MG63 (cell line): ENCODE measurements at regions not wholly inside any gene's neighbourhood (a gene's known extent, or its start where the extent isn't known, plus 50 kb on each side); places are given as distances from the start of the nearest gene placed in this dataset.

Source experiments
- DNase-seq: peaks from one replicate; pipeline ENCODE4 v3.0.0-alpha.2; 2020
- H3K27me3 ChIP-seq: fragments of 250-450 bp; sonication (Bioruptor Pico); 2 replicates; pipeline ENCODE4 v1.5.1; 2020; ENCODE audit warnings: mild to moderate bottlenecking, moderate library complexity
- H3K36me3 ChIP-seq: fragments of 250-450 bp; sonication (Bioruptor Pico); 2 replicates; pipeline ENCODE4 v1.5.1; 2020; ENCODE audit warnings: mild to moderate bottlenecking, moderate library complexity
- H3K4me3 ChIP-seq: fragments of 250-450 bp; sonication (Bioruptor Pico); 2 replicates; pipeline ENCODE4 v1.5.1; 2020; ENCODE audit warnings: mild to moderate bottlenecking, moderate library complexity
- H3K9me3 ChIP-seq: fragments of 250-450 bp; sonication (Bioruptor Pico); 2 replicates; pipeline ENCODE4 v1.5.1; 2020; ENCODE audit warnings: mild to moderate bottlenecking, moderate library complexity

GRCh38 chr17:11105141-11105540, 135.9 kb upstream of the SHISA6 start:
- Histone ChIP-seq H3K4me3 (no peak overlapping the region), H3K27me3 (no peaks in the 10 kb centered on the region), H3K9me3 (no peaks in the 10 kb centered on the region), H3K36me3 (no peaks in the 10 kb centered on the region)
- DNase-seq = no peak

- H3K36me3 ChIP-seq = no peaks in the 10 kb centered on the region
- H3K27me3 ChIP-seq = no peaks in the 10 kb centered on the region
- H3K9me3 ChIP-seq = no peaks in the 10 kb centered on the region
- H3K4me3 ChIP-seq = no peak overlapping the region
- no peak for DNase-seq
Measured at GRCh38 chr17:11097121-11097520, 143.9 kb upstream of the SHISA6 start.

- no peak for DNase-seq
- H3K9me3 ChIP-seq = no peaks in the 10 kb centered on the region
- H3K4me3 ChIP-seq = no peak overlapping the region
- no peaks in the 10 kb centered on the region for H3K36me3 ChIP-seq
- no peaks in the 10 kb centered on the region for H3K27me3 ChIP-seq
Measured at GRCh38 chr17:11094331-11094730, 146.7 kb upstream of the SHISA6 start.

GRCh38 chr17:11086646-11087340, 154.2 kb upstream of the SHISA6 start:
- H3K27me3 ChIP-seq = 0 out of 2 replicates have a peak, but pooled peaks cover 2% of the 10 kb centered on the region
- DNase-seq = no peak
- H3K4me3 ChIP-seq = no peak overlapping the region
- H3K9me3 ChIP-seq = no peaks in the 10 kb centered on the region
- no peaks in the 10 kb centered on the region for H3K36me3 ChIP-seq

- no peak for DNase-seq
- Histone ChIP-seq H3K27me3 (0 out of 2 replicates have a peak, but pooled peaks cover 2% of the 10 kb centered on the region), H3K9me3 (no peaks in the 10 kb centered on the region), H3K36me3 (no peaks in the 10 kb centered on the region), H3K4me3 (no peak overlapping the region)
Measured at GRCh38 chr17:11082559-11082958, 158.5 kb upstream of the SHISA6 start.

- H3K4me3 ChIP-seq = no peak overlapping the region
- no peaks in the 10 kb centered on the region for H3K9me3 ChIP-seq
- no peaks in the 10 kb centered on the region for H3K36me3 ChIP-seq
- no peak for DNase-seq
- H3K27me3 ChIP-seq = 0 out of 2 replicates have a peak, but pooled peaks cover 2% of the 10 kb centered on the region
Measured at GRCh38 chr17:11081342-11081741, 159.7 kb upstream of the SHISA6 start.

- no peaks in the 10 kb centered on the region for H3K9me3 ChIP-seq
- no peak for DNase-seq
- H3K36me3 ChIP-seq = no peaks in the 10 kb centered on the region
- H3K4me3 ChIP-seq = no peak overlapping the region
- peaks cover 2% of the 10 kb centered on the region; the same call in 1 of the 2 replicates for H3K27me3 ChIP-seq
Measured at GRCh38 chr17:11077673-11078072, 163.3 kb upstream of the SHISA6 start.

GRCh38 chr17:11074451-11074850, 166.6 kb upstream of the SHISA6 start:
- Histone ChIP-seq H3K27me3 (no peaks in the 10 kb centered on the region; the same call in 1 of the 2 replicates), H3K9me3 (no peaks in the 10 kb centered on the region), H3K4me3 (no peak overlapping the region), H3K36me3 (no peaks in the 10 kb centered on the region)
- DNase-seq = no peak

- H3K36me3 ChIP-seq = no peaks in the 10 kb centered on the region
- DNase-seq = no peak
Measured at GRCh38 chr17:11056926-11057325, 184.1 kb upstream of the SHISA6 start.

GRCh38 chr17:11053846-11054245, 187.2 kb upstream of the SHISA6 start:
- Histone ChIP-seq H3K4me3 (no peak overlapping the region), H3K36me3 (no peaks in the 10 kb centered on the region), H3K9me3 (no peaks in the 10 kb centered on the region), H3K27me3 (no peaks in the 10 kb centered on the region)
- no peak for DNase-seq

More at GRCh38 chr17:11056926-11057325, 184.1 kb upstream of the SHISA6 start:
- H3K27me3 ChIP-seq = no peaks in the 10 kb centered on the region
- H3K9me3 ChIP-seq = peaks cover 5% of the 10 kb centered on the region; the same call in 1 of the 2 replicates
- H3K4me3 ChIP-seq = no peak overlapping the region

- Histone ChIP-seq H3K36me3 (no peaks in the 10 kb centered on the region), H3K9me3 (no peaks in the 10 kb centered on the region), H3K4me3 (no peak overlapping the region), H3K27me3 (no peaks in the 10 kb centered on the region)
- no peak for DNase-seq
Measured at GRCh38 chr17:11049539-11049938, 191.5 kb upstream of the SHISA6 start.

GRCh38 chr17:11047228-11047627, 193.8 kb upstream of the SHISA6 start:
- DNase-seq = no peak
- Histone ChIP-seq H3K36me3 (no peaks in the 10 kb centered on the region), H3K9me3 (no peaks in the 10 kb centered on the region), H3K4me3 (no peak overlapping the region), H3K27me3 (no peaks in the 10 kb centered on the region)

GRCh38 chr17:11039342-11039741, 201.5 kb upstream of the PIRT start:
- Histone ChIP-seq H3K9me3 (no peaks in the 10 kb centered on the region), H3K36me3 (no peaks in the 10 kb centered on the region), H3K4me3 (no peak overlapping the region), H3K27me3 (no peaks in the 10 kb centered on the region)
- no peak for DNase-seq

GRCh38 chr17:11035681-11036080, 197.8 kb upstream of the PIRT start:
- H3K4me3 ChIP-seq = no peak overlapping the region
- no peak for DNase-seq
- H3K9me3 ChIP-seq = 0 out of 2 replicates have a peak, but pooled peaks cover 2% of the 10 kb centered on the region
- H3K27me3 ChIP-seq = no peaks in the 10 kb centered on the region
- H3K36me3 ChIP-seq = no peaks in the 10 kb centered on the region

GRCh38 chr17:11031787-11032186, 193.9 kb upstream of the PIRT start:
- Histone ChIP-seq H3K36me3 (no peaks in the 10 kb centered on the region), H3K27me3 (no peaks in the 10 kb centered on the region), H3K4me3 (no peak overlapping the region), H3K9me3 (0 out of 2 replicates have a peak, but pooled peaks cover 2% of the 10 kb centered on the region)
- DNase-seq = no peak

GRCh38 chr17:11029791-11030190, 191.9 kb upstream of the PIRT start:
- Histone ChIP-seq H3K36me3 (no peaks in the 10 kb centered on the region), H3K27me3 (0 out of 2 replicates have a peak, but pooled peaks cover 4% of the 10 kb centered on the region), H3K4me3 (no peak overlapping the region), H3K9me3 (0 out of 2 replicates have a peak, but pooled peaks cover 2% of the 10 kb centered on the region)
- no peak for DNase-seq

GRCh38 chr17:11028349-11028748, 190.5 kb upstream of the PIRT start:
- no peak for DNase-seq
- Histone ChIP-seq H3K27me3 (0 out of 2 replicates have a peak, but pooled peaks cover 4% of the 10 kb centered on the region), H3K36me3 (no peaks in the 10 kb centered on the region), H3K4me3 (no peak overlapping the region), H3K9me3 (0 out of 2 replicates have a peak, but pooled peaks cover 2% of the 10 kb centered on the region)

GRCh38 chr17:11026903-11027302, 189.0 kb upstream of the PIRT start:
- DNase-seq = no peak
- H3K27me3 ChIP-seq = 0 out of 2 replicates have a peak, but pooled peaks cover 4% of the 10 kb centered on the region

More at GRCh38 chr17:11026903-11027302, 189.0 kb upstream of the PIRT start:
- Histone ChIP-seq H3K4me3 (no peak overlapping the region), H3K9me3 (0 out of 2 replicates have a peak, but pooled peaks cover 2% of the 10 kb centered on the region), H3K36me3 (no peaks in the 10 kb centered on the region)
